Adrenal gland (tissue), 5 donors: ENCODE measurements at regions not wholly inside any gene's neighbourhood (a gene's known extent, or its start where the extent isn't known, plus 50 kb on each side); places are given as distances from the start of the nearest gene placed in this dataset.

Experiments used
- POLR2A ChIP-seq, 2 donors: fragments of 450-650 bp; IDR thresholded peaks; one replicate each; pipeline ENCODE4 v1.6.1; 2017; ENCODE audit warnings: antibody characterized with exemption in 2 of 2, mild to moderate bottlenecking in 2 of 2, moderate library complexity in 1 of 2
- TF ChIP-seq, protein P1 (sequence below), 6 experiments: fragments of 450-650 bp in 4 of 6; fragments of 200-600 bp in 2 of 6; sonication (generic) in 1 of 6; IDR thresholded peaks; 1 replicate in 5 of 6; 2 replicates in 1 of 6; pipeline versions ENCODE4 v1.5.1 to v1.8.0; 2016 to 2021; ENCODE audit warnings: antibody characterized with exemption in 6 of 6, mild to moderate bottlenecking in 2 of 6, moderate library complexity in 1 of 6
- donor health status: DM: no; HTN: no; CAD: no.

GRCh38 chr2:66940080-66940479 is 457.1 kb upstream of the ETAA1 start:
- TF ChIP-seq, protein P1, sequence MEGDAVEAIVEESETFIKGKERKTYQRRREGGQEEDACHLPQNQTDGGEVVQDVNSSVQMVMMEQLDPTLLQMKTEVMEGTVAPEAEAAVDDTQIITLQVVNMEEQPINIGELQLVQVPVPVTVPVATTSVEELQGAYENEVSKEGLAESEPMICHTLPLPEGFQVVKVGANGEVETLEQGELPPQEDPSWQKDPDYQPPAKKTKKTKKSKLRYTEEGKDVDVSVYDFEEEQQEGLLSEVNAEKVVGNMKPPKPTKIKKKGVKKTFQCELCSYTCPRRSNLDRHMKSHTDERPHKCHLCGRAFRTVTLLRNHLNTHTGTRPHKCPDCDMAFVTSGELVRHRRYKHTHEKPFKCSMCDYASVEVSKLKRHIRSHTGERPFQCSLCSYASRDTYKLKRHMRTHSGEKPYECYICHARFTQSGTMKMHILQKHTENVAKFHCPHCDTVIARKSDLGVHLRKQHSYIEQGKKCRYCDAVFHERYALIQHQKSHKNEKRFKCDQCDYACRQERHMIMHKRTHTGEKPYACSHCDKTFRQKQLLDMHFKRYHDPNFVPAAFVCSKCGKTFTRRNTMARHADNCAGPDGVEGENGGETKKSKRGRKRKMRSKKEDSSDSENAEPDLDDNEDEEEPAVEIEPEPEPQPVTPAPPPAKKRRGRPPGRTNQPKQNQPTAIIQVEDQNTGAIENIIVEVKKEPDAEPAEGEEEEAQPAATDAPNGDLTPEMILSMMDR (IDR thresholded peaks at IDR 0.05) = no peak
- no peak for TF ChIP-seq POLR2A (IDR thresholded peaks at IDR 0.05)
